Ramos (cell line): ENCODE measurements at regions not wholly inside any gene's neighbourhood (a gene's known extent, or its start where the extent isn't known, plus 50 kb on each side); places are given as distances from the start of the nearest gene placed in this dataset.

Experiments used
- in situ Hi-C: fragments of 300-500 bp; cut with MboI; formaldehyde crosslinking; loops from one replicate; pipeline ENCODE4 v1.14.3; 2022; ENCODE audit warnings: low sequenced_read_pairs; ENCODE audit not compliant: unreplicated experiment

DNA sequence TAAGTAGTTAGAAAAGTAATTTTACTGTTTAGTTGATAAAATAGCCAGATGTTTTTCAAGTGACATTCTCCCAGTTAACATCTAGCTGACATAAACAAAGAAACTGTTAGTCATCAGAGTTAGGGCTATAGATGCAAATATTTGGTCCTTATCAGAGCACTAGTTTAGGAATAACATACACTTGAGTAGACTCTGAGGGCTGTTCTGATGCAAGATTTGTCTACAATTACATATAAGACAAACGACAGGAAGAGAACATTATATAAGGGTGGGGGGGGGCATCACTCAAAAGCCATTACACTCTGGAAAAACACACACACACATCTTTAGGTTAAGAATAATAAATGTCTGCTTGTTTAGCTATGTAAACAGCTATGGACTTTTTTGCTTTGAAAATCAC lies 554.4 kb upstream of the LRRTM1 start:
- in situ Hi-C loops = no loop called here

- in situ Hi-C loops = no loop called here
Observed at GRCh38 chr2:80856227-80856626, 551.7 kb upstream of the LRRTM1 start.

GRCh38 chr2:80854831-80855230 lies 550.3 kb upstream of the LRRTM1 start:
- in situ Hi-C loops = no loop called here

GRCh38 chr2:80852808-80853139 lies 548.2 kb upstream of the LRRTM1 start:
- in situ Hi-C loops = no loop called here

DNA sequence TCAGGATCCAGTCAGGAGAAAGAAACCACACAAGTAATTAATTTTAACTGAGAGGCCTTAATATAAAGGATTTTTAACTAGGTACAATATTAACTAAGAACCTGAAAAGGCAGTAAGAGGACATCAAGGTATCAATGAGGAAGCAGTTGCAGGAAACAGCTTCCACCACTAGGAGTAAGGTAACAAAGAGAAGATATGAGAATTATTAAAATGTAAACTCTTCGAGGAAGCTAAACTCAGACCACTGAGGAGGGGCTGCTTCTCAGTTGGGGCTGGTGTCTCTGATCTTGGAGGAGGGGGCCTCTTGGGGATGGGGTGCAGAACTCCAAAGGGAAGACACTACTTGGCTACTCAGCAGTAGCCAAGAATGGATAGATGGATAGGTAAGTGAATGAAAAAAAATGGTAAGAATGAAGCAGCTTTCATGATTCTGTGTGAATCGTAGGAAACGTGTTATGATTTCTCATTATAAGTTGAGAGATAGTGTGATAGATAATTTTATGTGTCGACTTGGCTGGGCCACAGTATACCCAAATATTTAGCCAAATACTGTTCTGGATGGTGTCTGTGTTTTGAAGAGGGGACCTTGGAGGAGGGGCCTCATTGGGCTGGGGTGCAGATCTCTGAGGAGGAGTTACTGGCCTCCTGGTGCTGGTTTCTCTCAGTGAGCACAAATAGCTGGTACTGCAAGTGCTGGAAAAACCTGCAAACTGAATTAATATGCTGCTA lies 547.7 kb upstream of the LRRTM1 start:
- in situ Hi-C loops = no loop called here

GRCh38 chr2:80830891-80831290 lies 526.3 kb upstream of the LRRTM1 start:
- in situ Hi-C loops = no loop called here

DNA sequence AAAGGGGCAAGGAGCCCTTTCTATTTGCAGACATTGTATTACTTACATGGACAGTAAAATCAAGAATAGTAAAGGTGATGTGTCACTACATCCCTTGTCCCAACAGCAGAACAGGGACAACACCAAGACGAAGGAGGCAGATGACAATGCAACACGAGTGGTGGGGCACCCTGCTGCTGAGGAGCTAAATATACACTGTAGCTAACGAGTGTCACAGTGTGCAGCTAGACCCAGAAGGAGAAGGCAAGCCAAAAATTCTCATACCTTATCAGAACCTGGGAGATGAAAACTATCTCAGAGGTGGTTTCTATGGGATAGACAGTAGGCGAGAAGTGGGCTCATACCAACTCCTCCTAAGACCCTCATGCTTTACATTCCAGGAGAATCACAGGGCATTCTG lies 518.4 kb upstream of the LRRTM1 start:
- in situ Hi-C loops = no loop called here

- in situ Hi-C loops = no loop called here
Observed at GRCh38 chr2:80815259-80815658, 510.7 kb upstream of the LRRTM1 start.

DNA sequence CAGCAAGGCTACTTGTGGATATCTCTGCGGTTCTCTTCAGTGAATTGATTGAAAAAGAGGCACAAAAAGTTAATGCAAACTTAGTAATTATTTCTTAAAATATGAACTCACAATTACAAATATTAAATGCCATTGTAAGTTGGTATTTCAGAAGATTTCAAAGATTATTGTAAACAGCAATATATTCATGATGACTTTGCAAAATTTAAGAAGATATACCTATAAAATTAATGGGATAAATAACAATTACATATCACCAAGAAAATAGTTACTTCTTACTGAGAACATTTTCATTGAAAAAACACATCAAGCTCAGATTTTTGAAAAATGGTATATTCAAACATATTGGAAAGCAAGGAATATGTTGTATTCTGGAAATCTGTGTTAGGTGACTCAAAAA lies 482.0 kb upstream of the LRRTM1 start:
- in situ Hi-C loops = no loop called here

- in situ Hi-C loops = no loop called here
Observed at GRCh38 chr2:80778704-80779103, 474.2 kb upstream of the LRRTM1 start.

- in situ Hi-C loops = no loop called here
Observed at GRCh38 chr2:80748592-80748991, 444.0 kb upstream of the LRRTM1 start.

- in situ Hi-C loops = no loop called here
Observed at GRCh38 chr2:80737047-80737446, 432.5 kb upstream of the LRRTM1 start.

DNA sequence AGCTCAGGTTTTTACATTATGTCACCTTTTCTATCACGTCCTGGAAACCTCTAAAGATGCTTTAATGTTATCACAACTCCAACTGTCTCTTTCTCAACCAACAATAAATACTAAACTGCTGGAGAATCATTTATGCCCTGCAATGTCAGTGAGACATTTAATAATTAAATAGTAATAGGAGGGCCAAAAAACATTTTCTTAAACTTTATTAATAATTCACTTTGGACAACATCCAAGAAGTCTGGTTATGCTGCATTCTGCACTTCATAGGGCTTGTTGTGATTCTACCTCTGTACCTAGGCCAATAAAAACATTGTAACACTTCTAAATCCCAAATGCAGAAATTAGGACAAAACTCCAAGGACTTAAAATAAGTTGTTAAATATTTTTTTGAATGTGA lies 420.4 kb upstream of the LRRTM1 start:
- in situ Hi-C loops = no loop called here

DNA sequence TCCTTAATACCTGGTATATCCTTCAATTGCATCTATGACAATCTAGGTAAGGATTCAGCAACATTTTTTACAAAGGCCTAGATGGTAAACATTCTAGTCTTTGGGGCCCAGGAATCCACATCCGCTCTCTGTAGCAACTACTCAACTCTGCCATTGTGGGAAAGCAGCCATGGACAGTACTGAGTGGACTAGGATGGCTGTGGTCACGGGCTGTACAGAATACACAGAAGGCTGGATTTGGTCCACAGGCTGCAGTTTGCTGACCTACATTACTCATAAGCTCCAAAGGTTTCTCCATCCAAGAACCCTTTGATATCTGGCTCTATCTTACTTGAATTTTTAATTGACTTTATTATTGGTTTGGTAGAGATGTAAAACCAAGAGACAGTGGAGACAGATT lies 418.3 kb upstream of the LRRTM1 start:
- in situ Hi-C loops = no loop called here

- in situ Hi-C loops = no loop called here
Observed at GRCh38 chr2:80719607-80720006, 415.1 kb upstream of the LRRTM1 start.

DNA sequence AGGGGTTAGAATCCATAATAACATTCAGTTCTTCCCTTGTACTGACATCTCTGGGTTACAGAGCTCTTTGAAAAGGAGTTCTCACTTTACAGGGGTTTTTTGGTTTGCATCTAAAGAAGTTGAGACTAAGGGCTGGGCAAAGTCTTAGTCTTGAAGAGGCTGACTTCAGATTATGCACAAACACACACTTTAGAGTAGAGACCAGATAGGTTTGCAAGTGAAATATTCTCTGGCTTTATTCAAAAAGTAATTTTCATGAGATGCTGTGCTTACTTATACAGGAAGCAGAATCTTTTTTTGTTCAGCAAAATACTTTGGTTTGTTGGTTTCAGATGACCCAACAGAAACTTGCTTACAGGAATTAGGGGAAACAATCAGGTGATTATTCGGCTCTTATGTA lies 410.9 kb upstream of the LRRTM1 start:
- in situ Hi-C loops = no loop called here

- in situ Hi-C loops = no loop called here
Observed at GRCh38 chr2:80711915-80712314, 407.4 kb upstream of the LRRTM1 start.

DNA sequence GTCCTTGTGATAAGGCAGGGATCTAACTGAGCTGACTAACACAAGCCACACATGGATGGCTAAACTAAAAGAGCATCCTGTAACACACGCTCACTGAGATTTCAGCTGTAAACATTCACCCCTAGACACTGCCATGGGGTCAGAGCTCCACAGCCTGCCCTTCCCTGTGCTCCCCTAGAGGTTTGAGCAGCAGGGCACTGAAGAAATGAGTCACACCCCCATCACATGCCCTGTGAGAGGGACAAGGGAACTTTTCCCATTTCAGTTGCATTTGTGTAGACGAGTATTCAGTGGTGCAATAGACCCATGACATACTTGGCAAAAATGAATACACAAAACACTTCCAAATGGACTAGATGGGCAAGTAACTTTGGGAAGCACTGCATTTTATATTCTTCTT lies 402.4 kb upstream of the LRRTM1 start:
- in situ Hi-C loops = no loop called here

GRCh38 chr2:80706541-80706940 lies 402.0 kb upstream of the LRRTM1 start:
- in situ Hi-C loops = no loop called here

- in situ Hi-C loops = no loop called here
Observed at GRCh38 chr2:80703532-80703931, 399.0 kb upstream of the LRRTM1 start.

DNA sequence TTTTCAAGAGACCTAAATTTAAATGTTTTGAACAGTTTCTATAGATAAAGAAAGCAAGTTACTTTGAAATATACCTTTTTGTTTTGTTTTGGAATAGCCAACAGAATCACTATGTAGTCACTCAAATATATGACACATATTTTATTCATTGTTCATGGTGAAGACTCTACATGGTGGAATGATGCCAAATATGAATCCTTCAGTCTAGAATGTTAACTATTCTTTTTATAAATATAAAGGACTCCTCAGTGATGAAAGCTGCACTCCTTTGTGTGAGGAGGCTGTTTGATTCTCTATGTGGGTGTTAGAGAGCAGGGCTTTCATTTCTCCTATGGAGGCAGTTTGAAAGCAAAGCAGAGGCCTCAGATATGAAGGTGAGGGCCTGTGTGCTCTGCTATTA lies 396.4 kb upstream of the LRRTM1 start:
- in situ Hi-C loops = no loop called here
